Retinal pigment epithelial cell (primary cell): ENCODE measurements at regions not wholly inside any gene's neighbourhood (a gene's known extent, or its start where the extent isn't known, plus 50 kb on each side); places are given as distances from the start of the nearest gene placed in this dataset.

ENCODE experiments used
- DNase-seq: peaks from one replicate; pipeline ENCODE4 v3.0.0-alpha.2; 2010; ENCODE audit warnings: low read depth
- H3K4me3 ChIP-seq: 2 replicates; pipeline ENCODE4 v1.5.1; 2011; ENCODE audit warnings: mild to moderate bottlenecking, low read length, control low read depth, moderate library complexity
- CTCF ChIP-seq: conservative IDR thresholded peaks from 2 replicates; pipeline ENCODE4 v1.5.1; 2011; ENCODE audit warnings: low read depth, low read length, control low read depth, inconsistent platforms

DNA sequence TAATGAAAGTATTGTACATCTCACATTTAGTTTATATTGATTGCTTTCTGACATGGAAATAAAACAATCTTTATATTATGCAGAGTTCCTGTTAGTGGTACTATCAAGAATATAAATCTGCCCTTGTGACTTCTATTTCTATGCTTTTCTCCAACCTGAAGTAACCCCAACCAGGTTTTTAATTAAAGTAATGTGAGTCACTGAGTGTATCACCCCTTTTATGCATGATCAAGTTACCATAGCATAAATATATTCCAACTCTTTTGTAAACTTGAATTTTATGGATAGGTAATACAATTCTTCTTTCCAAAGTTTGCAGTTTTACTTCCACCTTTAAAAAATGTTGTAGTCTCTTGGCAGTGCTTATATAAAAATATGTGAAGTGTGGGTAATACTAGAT, 532.3 kb downstream of the USP25 start:
- no peak overlapping the region for H3K4me3 ChIP-seq
- no peak for DNase-seq
- TF ChIP-seq CTCF, result no peak

GRCh38 chr21:16264319-16264718, 534.5 kb downstream of the USP25 start:
- TF ChIP-seq CTCF, result no peak
- DNase-seq, result no peak
- no peak overlapping the region for H3K4me3 ChIP-seq

- no peak for TF ChIP-seq CTCF
Observed at GRCh38 chr21:16269476-16269875, 539.7 kb downstream of the USP25 start.

DNA sequence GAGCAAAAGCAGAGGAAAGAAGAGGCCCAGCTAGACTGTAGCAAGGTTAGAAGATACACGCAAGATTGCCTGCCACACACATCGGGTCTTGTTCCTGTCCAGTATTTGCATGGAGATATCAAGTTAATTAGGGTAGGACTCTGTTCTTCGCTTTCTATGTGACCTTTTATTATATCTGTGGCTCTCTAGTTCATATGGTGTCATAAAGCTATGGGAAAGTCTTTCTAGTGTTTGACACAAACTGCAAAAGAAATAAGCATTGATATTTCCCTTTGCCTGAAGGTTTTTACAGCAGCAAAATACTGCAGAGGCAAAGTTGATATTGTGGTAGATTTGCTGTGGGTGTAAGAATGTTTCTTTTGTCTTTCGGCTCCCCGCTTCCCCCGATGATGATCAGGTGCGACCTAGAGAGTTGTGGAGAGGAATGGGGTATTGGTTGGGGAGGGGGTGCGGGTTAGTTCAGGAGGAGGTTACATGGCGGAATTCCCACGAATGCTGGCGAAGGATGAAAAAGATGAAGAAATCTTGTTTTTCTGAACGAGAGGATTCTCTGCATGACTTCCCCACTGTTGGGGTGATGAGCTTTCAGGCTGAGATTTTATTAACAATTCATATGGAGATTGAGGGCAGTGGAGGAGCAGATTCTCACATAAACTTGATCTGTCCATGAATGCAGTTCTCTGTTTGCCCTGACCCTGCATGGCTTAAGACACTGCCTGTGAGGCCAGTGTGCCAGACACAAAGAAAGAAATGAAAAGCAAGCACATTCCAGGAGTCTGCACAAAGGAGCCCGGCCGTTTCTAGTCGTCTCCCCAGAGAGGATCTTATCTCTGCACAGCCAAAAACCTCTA, 550.2 kb downstream of the USP25 start:
- TF ChIP-seq CTCF, result no peak
- DNase-seq, result peak; percentile 64
- peak overlapping the region; percentile 37 for H3K4me3 ChIP-seq

More at GRCh38 chr21:16269476-16269875, 539.7 kb downstream of the USP25 start:
- DNase-seq, result no peak
- no peak overlapping the region for H3K4me3 ChIP-seq

DNA sequence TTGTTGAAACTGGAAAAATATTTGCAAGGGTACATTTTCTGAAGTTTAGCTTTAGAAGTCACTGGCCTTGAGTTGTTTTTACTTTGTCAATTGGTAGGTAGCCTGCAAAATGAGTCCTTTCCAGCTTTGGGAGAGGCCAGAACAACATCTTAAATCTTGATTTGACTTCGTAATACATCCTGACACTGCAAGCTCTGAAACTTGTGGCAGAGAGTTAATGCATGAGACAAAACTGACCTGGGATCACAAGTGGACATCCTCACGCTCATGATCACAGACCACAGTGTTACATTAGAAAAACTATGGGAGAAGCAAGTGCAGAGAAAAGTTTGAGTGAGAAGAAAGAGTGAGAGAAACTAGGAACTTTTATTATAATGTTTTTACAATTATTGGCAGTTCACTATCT, 550.9 kb downstream of the USP25 start:
- H3K4me3 ChIP-seq, result no peak overlapping the region
- TF ChIP-seq CTCF, result no peak
- DNase-seq, result no peak

GRCh38 chr21:16283516-16283915, 553.7 kb downstream of the USP25 start:
- no peak for TF ChIP-seq CTCF
- no peak overlapping the region for H3K4me3 ChIP-seq
- DNase-seq, result no peak

DNA sequence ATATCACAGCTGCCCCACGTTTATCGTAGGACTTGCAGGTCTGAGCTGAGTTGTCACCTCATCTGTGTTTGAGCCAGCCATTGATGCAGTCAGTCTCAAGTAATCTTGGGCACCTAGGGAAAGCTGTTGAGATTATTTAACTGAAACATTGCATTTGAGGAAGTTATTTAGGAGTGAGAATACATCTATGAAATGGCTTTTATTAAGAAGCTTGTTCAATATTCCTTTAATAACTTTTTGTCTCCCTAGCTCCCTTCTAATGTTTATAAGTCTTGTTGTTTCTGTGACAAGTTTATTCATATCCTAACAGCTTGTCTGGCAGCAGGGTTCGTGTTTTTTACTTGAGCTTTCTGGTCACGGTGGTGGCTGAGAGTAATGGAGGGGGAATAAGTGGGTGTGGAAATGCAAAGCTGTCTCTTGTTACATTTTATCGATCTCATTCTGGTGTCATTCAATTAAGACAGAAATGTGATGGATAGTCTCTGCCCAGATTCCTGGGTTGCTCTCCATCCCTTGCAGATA, 555.9 kb downstream of the USP25 start:
- no peak for DNase-seq
- no peak overlapping the region for H3K4me3 ChIP-seq
- no peak for TF ChIP-seq CTCF
